GM19372 (cell line): ENCODE measurements at regions not wholly inside any gene's neighbourhood (a gene's known extent, or its start where the extent isn't known, plus 50 kb on each side); places are given as distances from the start of the nearest gene placed in this dataset.

Source experiments
- ATAC-seq: cut with Tn5 transposase; IDR thresholded peaks from one replicate; pipeline ENCODE4 v1.9.1; 2021; ENCODE audit warnings: mild to moderate bottlenecking, low read depth, moderate library complexity; ENCODE audit not compliant: unreplicated experiment

- no peak for ATAC-seq
These were observed 121.1 kb downstream of the NHLRC3 start for GRCh38 chr13:39159393-39159792.

GRCh38 chr13:39159846-39160370, 121.7 kb downstream of the NHLRC3 start:
- no peak for ATAC-seq

- no peak for ATAC-seq
These were observed 128.8 kb downstream of the NHLRC3 start for GRCh38 chr13:39167018-39167417.

- no peak for ATAC-seq
These were observed 132.5 kb downstream of the NHLRC3 start for GRCh38 chr13:39170711-39171110.

- ATAC-seq, result no peak
These were observed 147.1 kb downstream of the NHLRC3 start for GRCh38 chr13:39185326-39185725.

GRCh38 chr13:39186205-39186875, 148.1 kb downstream of the NHLRC3 start:
- no peak for ATAC-seq

- ATAC-seq, result no peak
These were observed 151.5 kb downstream of the NHLRC3 start for GRCh38 chr13:39189778-39190177.

- ATAC-seq, result no peak
These were observed 158.8 kb downstream of the NHLRC3 start for GRCh38 chr13:39196965-39197646.

- no peak for ATAC-seq
These were observed 159.4 kb downstream of the NHLRC3 start for GRCh38 chr13:39197647-39198007.

- ATAC-seq, result no peak
These were observed 162.1 kb downstream of the NHLRC3 start for GRCh38 chr13:39200249-39200910.

GRCh38 chr13:39201180-39201579, 162.9 kb downstream of the NHLRC3 start:
- ATAC-seq, result no peak

- no peak for ATAC-seq
These were observed 164.5 kb downstream of the NHLRC3 start for GRCh38 chr13:39202746-39203145.

GRCh38 chr13:39208636-39209035, 170.4 kb downstream of the NHLRC3 start:
- no peak for ATAC-seq

GRCh38 chr13:39209731-39210531, 171.7 kb downstream of the NHLRC3 start:
- ATAC-seq, result no peak

GRCh38 chr13:39210961-39211534, 172.8 kb downstream of the NHLRC3 start:
- ATAC-seq, result no peak

GRCh38 chr13:39215971-39216370, 177.7 kb downstream of the NHLRC3 start:
- no peak for ATAC-seq

GRCh38 chr13:39217471-39217870, 179.2 kb downstream of the NHLRC3 start:
- no peak for ATAC-seq

GRCh38 chr13:39224671-39225240, 186.5 kb downstream of the NHLRC3 start:
- ATAC-seq, result no peak

GRCh38 chr13:39225860-39226259, 187.6 kb downstream of the NHLRC3 start:
- no peak for ATAC-seq

GRCh38 chr13:39226359-39226758, 188.1 kb downstream of the NHLRC3 start:
- no peak for ATAC-seq
